GM12892 (cell line): ENCODE measurements at regions not wholly inside any gene's neighbourhood (a gene's known extent, or its start where the extent isn't known, plus 50 kb on each side); places are given as distances from the start of the nearest gene placed in this dataset.

Source experiments
- POLR2A ChIP-seq: IDR thresholded peaks from 2 replicates; pipeline ENCODE4 v1.6.1; 2011; ENCODE audit warnings: low read depth, low read length, control low read depth
- POLR2AphosphoS5 ChIP-seq: IDR thresholded peaks from 2 replicates; pipeline ENCODE4 v1.6.1; 2011; ENCODE audit warnings: low read depth, low read length, control low read depth

- no peak for TF ChIP-seq POLR2AphosphoS5
- no peak for TF ChIP-seq POLR2A
Observed at GRCh38 chr2:52632543-52632942, 1135.1 kb upstream of the CHAC2 start.
